Astrocyte of the cerebellum (primary cell): ENCODE measurements at regions not wholly inside any gene's neighbourhood (a gene's known extent, or its start where the extent isn't known, plus 50 kb on each side); places are given as distances from the start of the nearest gene placed in this dataset.
"Not testable (repeated sequence)": the region's sequence is repeated elsewhere in the genome, so short reads cannot be mapped to it uniquely, and the experiment has no call there.

Source experiments
- DNase-seq: peaks from one replicate; pipeline ENCODE4 v3.0.0-alpha.2; 2011; ENCODE audit warnings: low read depth
- H3K4me3 ChIP-seq: 2 replicates; pipeline ENCODE4 v1.5.1; 2011; ENCODE audit warnings: mild to moderate bottlenecking, low read depth, low read length, moderate library complexity
- in situ Hi-C: cut with HindIII; loops from 2 replicates; pipeline ENCODE4 v1.10.0; 2017; ENCODE audit warnings: low sequenced_read_pairs
- TF ChIP-seq, protein P1 (sequence below): IDR thresholded peaks from 2 replicates; pipeline ENCODE4 v1.5.1; 2012; ENCODE audit warnings: low read length, low read depth, moderate library complexity, mild to moderate bottlenecking; ENCODE audit errors: missing control alignments

DNA sequence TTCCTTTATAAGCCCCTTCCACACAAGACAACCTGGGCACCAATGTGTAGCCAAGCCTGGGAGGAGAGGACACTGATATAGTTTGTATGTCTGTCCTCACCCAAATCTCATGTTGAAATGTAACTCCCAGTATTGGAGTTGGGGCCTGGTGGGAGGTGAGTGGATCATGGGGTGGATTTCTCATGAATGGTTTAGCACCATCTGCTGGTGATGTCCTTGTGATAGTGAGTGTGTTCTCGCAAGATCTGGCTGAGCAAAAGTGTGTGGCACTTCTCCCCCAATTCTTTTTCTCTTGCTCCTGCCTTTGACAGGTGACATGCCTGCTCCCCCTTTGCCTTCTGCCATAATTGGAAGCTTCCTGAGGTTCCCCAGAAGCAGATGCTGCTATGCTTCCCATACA, 135.8 kb downstream of the USP31 start:
- H3K4me3 ChIP-seq = no peak overlapping the region
- TF ChIP-seq, protein P1, sequence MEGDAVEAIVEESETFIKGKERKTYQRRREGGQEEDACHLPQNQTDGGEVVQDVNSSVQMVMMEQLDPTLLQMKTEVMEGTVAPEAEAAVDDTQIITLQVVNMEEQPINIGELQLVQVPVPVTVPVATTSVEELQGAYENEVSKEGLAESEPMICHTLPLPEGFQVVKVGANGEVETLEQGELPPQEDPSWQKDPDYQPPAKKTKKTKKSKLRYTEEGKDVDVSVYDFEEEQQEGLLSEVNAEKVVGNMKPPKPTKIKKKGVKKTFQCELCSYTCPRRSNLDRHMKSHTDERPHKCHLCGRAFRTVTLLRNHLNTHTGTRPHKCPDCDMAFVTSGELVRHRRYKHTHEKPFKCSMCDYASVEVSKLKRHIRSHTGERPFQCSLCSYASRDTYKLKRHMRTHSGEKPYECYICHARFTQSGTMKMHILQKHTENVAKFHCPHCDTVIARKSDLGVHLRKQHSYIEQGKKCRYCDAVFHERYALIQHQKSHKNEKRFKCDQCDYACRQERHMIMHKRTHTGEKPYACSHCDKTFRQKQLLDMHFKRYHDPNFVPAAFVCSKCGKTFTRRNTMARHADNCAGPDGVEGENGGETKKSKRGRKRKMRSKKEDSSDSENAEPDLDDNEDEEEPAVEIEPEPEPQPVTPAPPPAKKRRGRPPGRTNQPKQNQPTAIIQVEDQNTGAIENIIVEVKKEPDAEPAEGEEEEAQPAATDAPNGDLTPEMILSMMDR = peak; percentile 9
- in situ Hi-C loops = no loop called here
- no peak for DNase-seq

DNA sequence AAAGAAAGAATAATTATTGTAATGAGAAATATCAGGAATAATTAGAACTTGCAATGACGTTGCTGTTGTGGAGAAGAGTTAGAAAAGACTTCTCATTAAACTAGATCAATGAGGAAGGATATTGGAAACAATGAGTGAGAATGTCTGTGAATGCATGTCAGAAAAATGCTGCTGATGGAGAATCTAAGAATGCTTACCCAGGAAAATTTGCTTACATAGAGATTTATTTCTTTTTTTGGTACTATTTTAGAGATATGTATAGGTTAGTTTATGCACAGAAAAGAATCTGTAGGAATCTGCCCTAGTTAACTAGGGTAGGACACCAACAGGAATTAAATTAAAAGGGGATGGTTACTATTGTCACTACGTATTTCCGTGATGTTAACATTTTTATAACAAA, 140.2 kb downstream of the USP31 start:
- TF ChIP-seq, protein P1 = no peak
- no peak overlapping the region for H3K4me3 ChIP-seq
- DNase-seq = no peak
- in situ Hi-C loops = no loop called here

DNA sequence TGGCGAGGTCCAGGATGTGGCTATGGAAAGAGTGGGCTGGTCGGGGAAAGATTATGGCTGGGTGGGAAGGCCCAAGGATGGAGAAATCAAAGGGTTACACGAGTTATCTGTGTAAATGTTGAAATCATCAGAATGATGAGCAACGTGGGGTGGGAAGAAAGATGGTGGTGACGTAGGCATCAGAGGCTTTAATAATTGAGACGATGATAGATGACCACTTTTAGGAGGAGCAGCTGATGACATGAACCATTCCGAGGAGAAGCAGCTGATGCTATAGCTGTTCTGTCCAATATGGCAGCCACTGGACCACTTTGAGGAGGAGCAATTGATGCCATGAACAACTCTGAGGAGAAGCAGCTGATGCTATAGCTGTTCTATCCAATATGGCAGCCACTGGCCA, 141.2 kb downstream of the USP31 start:
- H3K4me3 ChIP-seq = no peak overlapping the region
- TF ChIP-seq, protein P1 = no peak
- in situ Hi-C loops = no loop called here
- DNase-seq = no peak

DNA sequence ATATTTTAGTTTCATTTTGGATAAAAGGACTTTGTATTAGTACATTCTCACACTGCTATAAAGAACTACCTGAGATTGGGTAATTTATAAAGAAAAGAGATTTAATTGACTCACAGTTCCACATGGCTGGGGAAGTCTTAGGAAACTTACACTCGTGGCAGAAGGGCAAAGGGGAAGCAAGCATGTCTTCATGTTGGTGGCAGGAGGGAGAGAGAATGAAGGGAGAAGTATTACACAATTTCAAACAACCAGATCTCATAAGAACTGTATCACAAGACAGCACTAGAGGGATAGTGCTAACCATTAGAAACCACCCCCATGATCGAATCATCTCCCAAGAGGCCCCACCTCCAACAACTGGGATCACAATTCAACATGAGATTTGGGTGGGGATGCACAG, 142.9 kb downstream of the USP31 start:
- no peak overlapping the region for H3K4me3 ChIP-seq
- DNase-seq = no peak
- TF ChIP-seq, protein P1 = no peak
- in situ Hi-C loops = no loop called here

DNA sequence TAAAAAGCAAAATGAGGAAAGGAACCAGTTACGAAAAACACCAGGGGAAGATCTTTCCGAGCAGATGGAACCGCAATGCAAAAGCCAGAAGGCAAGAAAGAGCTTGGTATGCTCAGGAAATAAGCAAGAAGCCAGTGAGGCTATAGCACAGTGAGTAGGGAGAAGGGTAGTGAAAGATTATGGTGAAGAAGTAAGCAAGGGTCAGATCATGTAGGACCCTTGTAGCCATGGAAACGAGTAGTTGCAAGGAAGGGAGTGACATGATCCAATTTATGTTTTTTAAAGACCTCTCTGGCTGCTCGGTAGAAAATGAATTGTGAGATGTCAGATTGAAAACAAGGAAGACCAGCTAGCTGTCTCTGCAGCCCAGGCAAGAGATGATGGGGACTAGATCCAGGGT, 143.3 kb downstream of the USP31 start:
- TF ChIP-seq, protein P1 = no peak
- H3K4me3 ChIP-seq = no peak overlapping the region
- in situ Hi-C loops = no loop called here
- DNase-seq = no peak

DNA sequence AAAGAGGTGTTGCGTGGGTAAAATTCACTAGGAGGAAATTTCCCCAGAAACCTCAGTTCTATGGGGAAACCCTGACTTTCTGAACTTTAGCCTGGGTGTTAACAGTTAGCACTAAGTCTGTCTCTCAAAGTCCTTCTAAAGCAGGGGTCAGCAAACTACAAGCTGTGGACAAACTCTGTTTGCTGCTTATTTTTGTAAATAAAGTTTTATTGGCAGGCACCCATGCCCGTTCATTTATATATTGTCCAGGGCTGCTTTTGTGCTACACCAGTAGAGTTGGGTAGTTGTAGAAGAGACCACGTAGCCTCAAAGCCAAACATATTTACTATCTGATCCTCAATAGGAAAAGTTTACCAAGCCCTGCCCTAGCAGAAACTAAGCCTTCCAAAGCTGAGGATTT, 159.7 kb downstream of the USP31 start:
- DNase-seq = no peak
- no peak overlapping the region for H3K4me3 ChIP-seq
- TF ChIP-seq, protein P1 = no peak
- in situ Hi-C loops = no loop called here

DNA sequence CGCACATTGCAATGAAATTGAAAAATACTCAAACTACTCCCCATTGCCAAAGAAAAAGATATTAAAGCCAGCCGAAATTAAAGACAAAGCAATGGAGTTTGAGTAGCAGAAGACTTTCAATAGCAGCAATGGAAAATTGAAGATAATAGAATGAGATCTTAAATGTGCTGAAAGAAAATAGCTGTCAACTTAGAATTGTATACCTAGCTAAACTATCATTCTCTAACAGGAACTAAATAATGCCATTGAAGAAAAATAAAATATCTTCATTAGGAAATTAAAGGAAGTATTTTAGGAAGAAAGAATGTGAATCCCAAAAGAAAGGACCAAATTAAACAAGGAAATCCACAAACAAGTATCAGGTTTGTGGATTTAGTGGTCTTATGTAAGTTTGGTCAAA, 165.6 kb downstream of the USP31 start:
- no peak for DNase-seq
- H3K4me3 ChIP-seq = no peak overlapping the region
- TF ChIP-seq, protein P1 = no peak
- in situ Hi-C loops = no loop called here

DNA sequence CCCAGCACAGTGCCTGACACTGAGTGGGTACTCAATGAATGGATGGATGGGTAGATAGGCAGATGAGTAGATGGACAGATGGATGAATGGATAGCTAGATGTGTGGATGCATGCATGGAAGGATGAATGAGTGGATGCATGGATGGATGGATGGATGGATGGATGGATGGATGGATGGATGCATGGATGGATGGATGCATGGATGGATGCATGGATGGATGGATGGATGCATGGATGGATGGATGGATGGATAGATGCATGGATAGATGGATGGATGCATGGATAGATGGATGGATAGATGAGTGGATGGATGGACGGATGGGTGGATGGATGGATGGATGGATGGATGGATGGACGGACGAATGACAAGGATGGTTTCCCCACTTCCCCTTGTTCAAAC, 166.6 kb downstream of the HS3ST2 start:
- DNase-seq, H3K4me3 ChIP-seq, in situ Hi-C loops: not testable (repeated sequence)
